Kidney (tissue), 13 donors: ENCODE measurements at regions not wholly inside any gene's neighbourhood (a gene's known extent, or its start where the extent isn't known, plus 50 kb on each side); places are given as distances from the start of the nearest gene placed in this dataset.

ENCODE experiments used
- DNase-seq, 5 donors: peaks; one replicate each; pipeline ENCODE4 v3.0.0-alpha.2; 2013 to 2020
- FAIRE-seq: peaks from 2 replicates; lab custom pipeline; 2012; peaks lifted over from hg19 to GRCh38; lab: Jason Lieb, UNC
- H3K27ac ChIP-seq, 2 donors: one replicate each; pipeline ENCODE4 v1.7.0; 2013; ENCODE audit warnings: low read depth in 2 of 2, low read length in 2 of 2, inconsistent platforms in 1 of 2
- H3K27me3 ChIP-seq: one replicate; pipeline ENCODE4 v1.7.1; 2013; ENCODE audit warnings: low read length, inconsistent platforms; ENCODE audit not compliant: control insufficient read depth, insufficient read depth
- H3K36me3 ChIP-seq, 3 donors: one replicate each; pipeline versions ENCODE4 v1.7.0 to v1.7.1; 2013; ENCODE audit warnings: low read length in 3 of 3, control low read depth in 1 of 3, inconsistent platforms in 1 of 3; ENCODE audit not compliant: insufficient read depth in 3 of 3, control insufficient read depth in 2 of 3
- H3K4me1 ChIP-seq, 3 donors: one replicate each; pipeline versions ENCODE4 v1.7.0 to v1.7.1; 2013; ENCODE audit warnings: low read length in 3 of 3, inconsistent platforms in 1 of 3, low read depth in 1 of 3; ENCODE audit not compliant: control insufficient read depth in 2 of 3, insufficient read depth in 2 of 3
- H3K4me3 ChIP-seq, 3 donors: one replicate each; pipeline versions ENCODE4 v1.7.0 to v1.8.1; 2013; ENCODE audit warnings: low read length in 3 of 3, control low read depth in 1 of 3, inconsistent platforms in 1 of 3
- H3K9ac ChIP-seq, 3 donors: one replicate each; pipeline versions ENCODE4 v1.7.0 to v1.7.1; 2013; ENCODE audit warnings: low read length in 3 of 3, control low read depth in 1 of 3, inconsistent platforms in 1 of 3
- H3K9me3 ChIP-seq, 3 donors: one replicate each; pipeline versions ENCODE4 v1.7.0 to v1.7.1; 2013; ENCODE audit warnings: low read length in 3 of 3, control low read depth in 1 of 3, inconsistent platforms in 1 of 3; ENCODE audit not compliant: control insufficient read depth in 2 of 3, insufficient read depth in 1 of 3
- intact Hi-C: fragments of 100-400 bp; cut with DNase I; formaldehyde crosslinking; loops from one replicate; pipeline ENCODE4 v1.11.1; 2022
- TF ChIP-seq, protein P1 (sequence below): IDR thresholded peaks from 3 replicates; pipeline ENCODE4 v1.5.1; 2012; ENCODE audit warnings: mild to moderate bottlenecking, moderate library complexity, borderline replicate concordance; ENCODE audit not compliant: insufficient read depth; ENCODE audit errors: extremely low read depth
- donor health status: control.
- donor health status: control.
- donor health status: control.
- donor health status: control.
- donor health status: control.
- donor health status: DM: yes; HTN: yes; CAD: no.
- donor health status: Normal renal cell carcinoma (clear cell type).

DNA sequence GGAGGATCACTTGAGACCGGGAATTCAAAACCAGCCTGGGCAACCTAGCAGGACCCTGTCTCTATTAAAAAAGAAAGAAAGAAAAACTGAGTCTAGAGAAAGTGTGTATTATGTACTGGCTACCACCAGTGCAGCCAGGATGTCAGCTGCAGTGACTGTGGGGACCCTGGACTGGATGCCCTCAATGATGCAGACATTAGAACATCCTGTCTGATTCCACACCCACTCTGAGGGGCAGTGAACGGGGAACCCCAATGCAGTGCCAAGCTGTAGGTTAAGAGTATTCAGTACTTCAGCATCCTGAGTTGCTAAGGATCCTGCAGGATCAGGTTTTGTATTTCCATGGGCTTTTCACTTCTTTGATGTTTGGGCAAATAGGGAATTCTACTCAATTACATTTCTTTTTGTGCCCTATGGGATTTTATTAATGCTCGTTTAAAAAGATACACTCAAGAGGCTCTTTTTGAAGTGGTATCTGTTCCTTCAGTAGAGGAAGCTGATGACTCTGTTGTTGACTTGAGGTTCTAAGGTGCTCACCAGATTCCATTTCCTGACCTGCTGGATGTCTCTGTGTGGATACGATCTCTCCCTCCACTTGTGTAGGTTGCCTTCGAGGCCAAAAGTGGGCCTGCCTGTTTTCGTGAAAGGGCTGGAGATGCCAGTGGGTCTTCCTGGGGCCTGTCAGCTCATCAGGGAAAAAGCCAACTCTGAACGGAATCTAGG, 85.9 kb upstream of the CLCN4 start:
- TF ChIP-seq, protein P1, sequence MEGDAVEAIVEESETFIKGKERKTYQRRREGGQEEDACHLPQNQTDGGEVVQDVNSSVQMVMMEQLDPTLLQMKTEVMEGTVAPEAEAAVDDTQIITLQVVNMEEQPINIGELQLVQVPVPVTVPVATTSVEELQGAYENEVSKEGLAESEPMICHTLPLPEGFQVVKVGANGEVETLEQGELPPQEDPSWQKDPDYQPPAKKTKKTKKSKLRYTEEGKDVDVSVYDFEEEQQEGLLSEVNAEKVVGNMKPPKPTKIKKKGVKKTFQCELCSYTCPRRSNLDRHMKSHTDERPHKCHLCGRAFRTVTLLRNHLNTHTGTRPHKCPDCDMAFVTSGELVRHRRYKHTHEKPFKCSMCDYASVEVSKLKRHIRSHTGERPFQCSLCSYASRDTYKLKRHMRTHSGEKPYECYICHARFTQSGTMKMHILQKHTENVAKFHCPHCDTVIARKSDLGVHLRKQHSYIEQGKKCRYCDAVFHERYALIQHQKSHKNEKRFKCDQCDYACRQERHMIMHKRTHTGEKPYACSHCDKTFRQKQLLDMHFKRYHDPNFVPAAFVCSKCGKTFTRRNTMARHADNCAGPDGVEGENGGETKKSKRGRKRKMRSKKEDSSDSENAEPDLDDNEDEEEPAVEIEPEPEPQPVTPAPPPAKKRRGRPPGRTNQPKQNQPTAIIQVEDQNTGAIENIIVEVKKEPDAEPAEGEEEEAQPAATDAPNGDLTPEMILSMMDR, result no peak
- Histone ChIP-seq H3K9ac (no peak overlapping the region), H3K36me3 (no peaks in the 10 kb centered on the region), H3K27me3 (no peaks in the 10 kb centered on the region), H3K27ac (no peak overlapping the region), H3K9me3 (no peaks in the 10 kb centered on the region), H3K4me3 (no peak overlapping the region), H3K4me1 (no peaks in the 10 kb centered on the region)
- intact Hi-C loops, result no loop called here
- DNase-seq (no peak), FAIRE-seq (no peak)

- Histone ChIP-seq H3K9me3 (no peaks in the 10 kb centered on the region), H3K9ac (no peak overlapping the region), H3K4me1 (no peaks in the 10 kb centered on the region), H3K27me3 (no peaks in the 10 kb centered on the region), H3K27ac (no peak overlapping the region), H3K4me3 (no peak overlapping the region), H3K36me3 (no peaks in the 10 kb centered on the region)
- DNase-seq, result no peak
- no peak for FAIRE-seq
- TF ChIP-seq, protein P1, result no peak
- intact Hi-C loops, result no loop called here
Measured at GRCh38 chrX:10071451-10072144, 85.2 kb upstream of the CLCN4 start.

- no peak overlapping the region for H3K4me3 ChIP-seq
- no peaks in the 10 kb centered on the region for H3K9me3 ChIP-seq
- H3K27ac ChIP-seq, result no peak overlapping the region
- TF ChIP-seq, protein P1, result no peak
- H3K4me1 ChIP-seq, result no peaks in the 10 kb centered on the region
- no peak for FAIRE-seq
- no peak for DNase-seq
- intact Hi-C loops, result no loop called here
- H3K36me3 ChIP-seq, result no peaks in the 10 kb centered on the region
- H3K9ac ChIP-seq, result no peak overlapping the region
- H3K27me3 ChIP-seq, result no peaks in the 10 kb centered on the region
Measured at GRCh38 chrX:10072786-10073568, 83.8 kb upstream of the CLCN4 start.
